ENCODE measurements at regions not wholly inside any gene's neighbourhood (a gene's known extent, or its start where the extent isn't known, plus 50 kb on each side); places are given as distances from the start of the nearest gene placed in this dataset.
"Not testable (repeated sequence)": the region's sequence is repeated elsewhere in the genome, so short reads cannot be mapped to it uniquely, and the experiment has no call there.

DNA sequence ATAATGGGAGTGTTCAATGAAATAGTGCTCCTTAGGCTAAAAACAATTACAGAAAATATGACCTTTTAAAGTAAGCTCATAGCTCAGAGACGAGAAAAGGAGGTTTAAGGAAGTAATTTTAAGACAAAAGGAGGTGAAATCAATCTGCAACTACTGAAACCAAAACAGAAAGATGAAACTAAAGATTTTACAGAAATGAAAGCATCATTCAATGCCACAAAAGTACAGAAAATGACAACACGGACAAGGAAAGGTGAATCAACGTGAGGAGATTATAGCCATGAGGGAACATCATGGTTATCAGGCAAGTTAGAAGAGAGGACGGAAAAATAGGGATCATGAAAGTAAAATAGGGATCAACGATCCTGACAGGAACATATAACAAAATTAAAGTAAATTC lies 745.2 kb downstream of the PCDH17 start:
- DNase-seq (no peak), ATAC-seq (no peak)
- H3K4me3 Mint-ChIP-seq: no peak overlapping the region
- no peaks in the 10 kb centered on the region for H3K27me3 Mint-ChIP-seq (ENCODE audit: low read depth in 2 of 2)
- no peaks in the 10 kb centered on the region for H3K36me3 ChIP-seq (ENCODE audit: control insufficient read depth, insufficient read depth, low read length)
- no peak overlapping the region for H3K4me3 ChIP-seq (ENCODE audit: low read length)
- 79% methylated on average over 4 of the region's 5 CpGs for WGBS (ENCODE audit: insufficient coverage)
- peaks cover 12 to 24% of the 10 kb centered on the region in 2 donors for H3K9me3 Mint-ChIP-seq
- no peaks in the 10 kb centered on the region for H3K27me3 ChIP-seq (ENCODE audit: control insufficient read depth, insufficient read depth, low read length)
- H3K36me3 Mint-ChIP-seq: peaks cover 7% of the 10 kb centered on the region
- TF ChIP-seq, protein P1, sequence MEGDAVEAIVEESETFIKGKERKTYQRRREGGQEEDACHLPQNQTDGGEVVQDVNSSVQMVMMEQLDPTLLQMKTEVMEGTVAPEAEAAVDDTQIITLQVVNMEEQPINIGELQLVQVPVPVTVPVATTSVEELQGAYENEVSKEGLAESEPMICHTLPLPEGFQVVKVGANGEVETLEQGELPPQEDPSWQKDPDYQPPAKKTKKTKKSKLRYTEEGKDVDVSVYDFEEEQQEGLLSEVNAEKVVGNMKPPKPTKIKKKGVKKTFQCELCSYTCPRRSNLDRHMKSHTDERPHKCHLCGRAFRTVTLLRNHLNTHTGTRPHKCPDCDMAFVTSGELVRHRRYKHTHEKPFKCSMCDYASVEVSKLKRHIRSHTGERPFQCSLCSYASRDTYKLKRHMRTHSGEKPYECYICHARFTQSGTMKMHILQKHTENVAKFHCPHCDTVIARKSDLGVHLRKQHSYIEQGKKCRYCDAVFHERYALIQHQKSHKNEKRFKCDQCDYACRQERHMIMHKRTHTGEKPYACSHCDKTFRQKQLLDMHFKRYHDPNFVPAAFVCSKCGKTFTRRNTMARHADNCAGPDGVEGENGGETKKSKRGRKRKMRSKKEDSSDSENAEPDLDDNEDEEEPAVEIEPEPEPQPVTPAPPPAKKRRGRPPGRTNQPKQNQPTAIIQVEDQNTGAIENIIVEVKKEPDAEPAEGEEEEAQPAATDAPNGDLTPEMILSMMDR (IDR thresholded peaks at IDR 0.05): no peak
- peaks cover 3% of the 10 kb centered on the region for H3K9me3 ChIP-seq (ENCODE audit: control insufficient read depth, insufficient read depth, low read length)
- H3K4me1 ChIP-seq (ENCODE audit: control insufficient read depth, insufficient read depth, low read length): no peaks in the 10 kb centered on the region
- H3K27ac ChIP-seq (ENCODE audit: low read length): no peak overlapping the region
- H3K27ac Mint-ChIP-seq: no peak overlapping the region
- no peaks in the 10 kb centered on the region for H3K4me1 Mint-ChIP-seq
- intact Hi-C loops (cut with micrococcal nuclease): no loop called here

DNA sequence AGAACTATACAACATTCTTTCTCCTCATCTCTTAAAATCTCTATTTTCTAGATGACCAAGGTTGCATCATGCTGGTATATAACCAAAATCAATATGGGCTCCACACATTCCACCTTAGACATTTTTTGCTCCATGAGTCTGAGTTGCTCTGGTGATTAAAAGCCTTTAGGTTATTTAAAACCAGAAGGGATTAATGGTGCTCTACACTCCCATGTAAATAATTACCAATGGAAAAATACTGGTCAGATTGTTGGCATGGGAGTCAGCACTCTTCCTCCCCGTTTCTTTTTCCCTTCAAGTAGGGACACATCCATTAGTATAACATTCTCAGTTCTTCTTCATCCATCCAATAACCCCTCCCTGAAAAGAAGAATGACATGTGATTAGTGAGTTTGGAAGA lies 747.7 kb downstream of the PCDH17 start:
- no peaks in the 10 kb centered on the region for H3K4me1 ChIP-seq (ENCODE audit: control insufficient read depth, insufficient read depth, low read length)
- no peaks in the 10 kb centered on the region for H3K36me3 ChIP-seq (ENCODE audit: control insufficient read depth, insufficient read depth, low read length)
- no peaks in the 10 kb centered on the region for H3K36me3 Mint-ChIP-seq
- H3K4me3 ChIP-seq (ENCODE audit: low read length): no peak overlapping the region
- WGBS (ENCODE audit: insufficient coverage): 71% methylated on average over 1 of the region's 1 CpG
- intact Hi-C loops (cut with micrococcal nuclease): no loop called here
- H3K9me3 ChIP-seq (ENCODE audit: control insufficient read depth, insufficient read depth, low read length): peaks cover 3% of the 10 kb centered on the region
- no peaks in the 10 kb centered on the region for H3K27me3 ChIP-seq (ENCODE audit: control insufficient read depth, insufficient read depth, low read length)
- peaks cover 7 to 16% of the 10 kb centered on the region in 2 donors for H3K9me3 Mint-ChIP-seq
- DNase-seq (no peak), ATAC-seq (no peak)
- no peak overlapping the region for H3K27ac Mint-ChIP-seq
- no peaks in the 10 kb centered on the region for H3K27me3 Mint-ChIP-seq (ENCODE audit: low read depth in 2 of 2)
- TF ChIP-seq, protein P1 (IDR thresholded peaks at IDR 0.05): no peak
- H3K4me1 Mint-ChIP-seq: no peaks in the 10 kb centered on the region
- no peak overlapping the region for H3K4me3 Mint-ChIP-seq
- no peak overlapping the region for H3K27ac ChIP-seq (ENCODE audit: low read length)

DNA sequence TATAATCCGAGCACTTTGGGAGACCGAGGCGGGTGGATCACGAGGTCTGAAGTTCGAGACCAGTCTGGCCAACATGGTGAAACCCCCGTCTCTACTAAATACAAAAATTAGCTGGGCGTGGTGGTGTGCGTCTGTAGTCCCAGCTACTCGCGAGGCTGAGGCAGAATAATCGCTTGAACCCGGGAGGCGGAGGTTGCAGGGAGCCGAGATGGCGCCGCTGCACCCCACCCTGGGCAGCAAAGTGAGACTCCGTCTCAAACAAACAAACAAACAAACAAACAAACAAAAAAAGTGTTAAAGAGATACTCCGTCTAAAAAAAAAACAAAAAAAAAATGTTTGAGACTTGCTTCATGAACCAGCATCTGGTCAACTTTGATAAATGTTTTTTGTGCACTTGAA lies 753.8 kb downstream of the PCDH17 start:
- H3K4me3 Mint-ChIP-seq; intact Hi-C loops (cut with micrococcal nuclease); H3K36me3 ChIP-seq (ENCODE audit: control insufficient read depth, insufficient read depth, low read length); H3K27me3 Mint-ChIP-seq (ENCODE audit: low read depth in 2 of 2); H3K9me3 Mint-ChIP-seq; H3K36me3 Mint-ChIP-seq; H3K27me3 ChIP-seq (ENCODE audit: control insufficient read depth, insufficient read depth, low read length); H3K4me3 ChIP-seq (ENCODE audit: low read length); H3K4me1 Mint-ChIP-seq; DNase-seq; H3K9me3 ChIP-seq (ENCODE audit: control insufficient read depth, insufficient read depth, low read length); H3K4me1 ChIP-seq (ENCODE audit: control insufficient read depth, insufficient read depth, low read length); H3K27ac ChIP-seq (ENCODE audit: low read length); ATAC-seq; H3K27ac Mint-ChIP-seq: not testable (repeated sequence)
- WGBS (ENCODE audit: insufficient coverage): 94% methylated on average over 18 of the region's 18 CpGs

DNA sequence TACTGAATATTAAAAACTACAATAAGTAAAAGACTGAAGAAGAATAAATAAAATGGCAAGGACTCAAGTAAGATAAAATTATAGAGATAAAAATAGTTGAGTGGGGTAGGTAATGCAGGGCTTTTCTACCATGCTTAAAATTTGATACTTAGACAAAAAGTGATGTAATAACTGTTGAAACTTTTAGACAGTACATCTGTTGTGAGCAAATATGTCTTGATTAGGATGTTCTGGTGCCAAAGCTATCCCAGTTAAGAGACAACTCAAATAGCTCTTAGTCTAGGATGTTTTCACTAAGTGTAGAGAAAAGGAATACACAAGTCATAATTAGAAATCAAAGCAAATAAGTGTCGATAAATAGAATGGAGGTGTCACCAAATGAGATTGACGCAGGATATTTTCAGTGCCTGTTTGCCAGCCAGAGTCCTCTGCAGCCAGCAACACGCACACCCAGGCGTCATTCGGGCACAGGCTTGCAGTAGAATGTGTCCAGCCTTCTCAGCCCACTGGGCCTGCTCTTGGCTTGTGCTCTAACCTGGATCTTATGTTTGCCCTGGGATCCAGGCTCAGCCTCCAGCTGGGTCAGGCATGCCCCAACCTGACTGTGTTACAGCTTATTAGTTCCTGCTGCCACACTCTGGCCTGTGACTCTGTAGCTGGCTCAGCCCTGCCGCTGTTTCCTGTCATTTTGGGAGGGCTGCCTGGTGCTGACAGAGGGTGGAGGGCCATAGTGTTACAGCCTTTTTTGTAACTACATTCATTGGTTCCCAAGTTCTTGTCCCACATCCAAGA lies 766.2 kb downstream of the PCDH17 start:
- H3K9me3 Mint-ChIP-seq: peaks cover 17 to 34% of the 10 kb centered on the region in 2 donors
- ATAC-seq (no peak), DNase-seq (no peak)
- peaks cover 30% of the 10 kb centered on the region for H3K36me3 Mint-ChIP-seq
- Histone ChIP-seq H3K9me3 (ENCODE audit: control insufficient read depth, insufficient read depth, low read length) (peaks cover 4% of the 10 kb centered on the region), H3K4me3 (ENCODE audit: low read length) (no peak overlapping the region), H3K36me3 (ENCODE audit: control insufficient read depth, insufficient read depth, low read length) (no peaks in the 10 kb centered on the region), H3K27ac (ENCODE audit: low read length) (no peak overlapping the region), H3K4me1 (ENCODE audit: control insufficient read depth, insufficient read depth, low read length) (no peaks in the 10 kb centered on the region), H3K27me3 (ENCODE audit: control insufficient read depth, insufficient read depth, low read length) (no peaks in the 10 kb centered on the region)
- intact Hi-C loops (cut with micrococcal nuclease): no loop called here
- 92% methylated on average over 6 of the region's 6 CpGs for WGBS (ENCODE audit: insufficient coverage)
- H3K4me1 Mint-ChIP-seq: no peaks in the 10 kb centered on the region
- no peak overlapping the region for H3K4me3 Mint-ChIP-seq
- H3K27me3 Mint-ChIP-seq (ENCODE audit: low read depth in 2 of 2): no peaks in the 10 kb centered on the region
- no peak overlapping the region for H3K27ac Mint-ChIP-seq
- TF ChIP-seq, protein P1 (IDR thresholded peaks at IDR 0.05): no peak
